ENCODE measurements at regions not wholly inside any gene's neighbourhood (a gene's known extent, or its start where the extent isn't known, plus 50 kb on each side); places are given as distances from the start of the nearest gene placed in this dataset. TPM values are rescaled to one million over a fixed set of nuclear protein-coding genes. Genes with fewer than 3 reads are reported as not detected.

DNA sequence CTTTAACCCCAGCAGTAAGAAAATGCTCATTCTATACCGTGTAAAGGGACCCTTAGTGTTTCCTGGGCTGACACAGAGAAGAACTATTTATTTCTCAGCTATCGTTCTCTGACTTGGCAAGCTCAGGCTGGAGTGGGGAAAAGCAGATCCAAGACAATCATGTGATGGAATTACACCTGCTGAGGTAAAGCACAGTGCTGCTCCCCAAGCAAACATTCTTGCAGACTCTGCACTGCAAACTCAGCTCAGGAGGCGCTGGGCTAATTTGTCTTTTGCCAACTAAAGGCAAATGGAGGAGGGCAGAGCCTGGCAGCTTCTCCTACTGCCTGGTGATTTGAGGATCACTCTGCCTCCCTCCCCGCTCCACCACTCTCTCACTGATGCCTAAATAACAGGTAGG, 57.8 kb upstream of the FUT8 start:
- DNase-seq: no peak
- H3K36me3 Mint-ChIP-seq: peaks cover 56% of the 10 kb centered on the region
- no peak overlapping the region for H3K27ac Mint-ChIP-seq
- no peaks in the 10 kb centered on the region for H3K9me3 Mint-ChIP-seq (ENCODE audit: low read depth)
- CTCF ChIA-PET: interaction anchor here (0.8 to 1.4 kb wide), 3 partner anchors 18 to 190 kb away, joined by 3 to 7 read pairs (median 3); no protein-coding TSS in a partner anchor
- no peaks in the 10 kb centered on the region for H3K27me3 Mint-ChIP-seq
- H3K4me3 Mint-ChIP-seq: no peak overlapping the region
- peaks cover 53% of the 10 kb centered on the region for H3K4me1 Mint-ChIP-seq
- no peak for ATAC-seq

DNA sequence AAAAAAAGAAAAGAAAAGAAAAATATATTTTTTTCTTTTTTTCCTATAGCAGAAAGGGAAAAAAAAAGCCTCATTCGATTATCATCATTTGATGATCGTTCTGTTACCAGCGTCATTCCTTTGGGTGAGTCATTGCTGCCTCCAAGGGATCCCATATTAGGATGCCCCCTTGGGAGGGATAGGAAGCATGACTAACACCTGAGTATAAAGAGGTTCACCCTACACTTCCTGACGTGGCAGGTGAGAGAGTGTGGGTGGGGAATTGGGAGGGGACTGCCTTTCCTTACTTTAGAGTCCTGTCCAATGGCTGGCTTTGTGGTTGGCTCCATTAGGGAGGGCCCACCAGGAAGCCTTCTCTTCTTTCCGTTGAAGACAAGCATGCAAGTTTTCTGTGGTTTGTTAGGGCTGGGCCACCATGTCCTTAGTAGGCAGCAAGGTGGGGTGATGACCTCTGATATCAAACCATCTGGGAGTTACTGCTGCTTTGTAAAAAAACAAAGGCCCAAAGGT, 56.1 kb upstream of the FUT8 start:
- H3K4me1 Mint-ChIP-seq: peaks cover 50% of the 10 kb centered on the region
- ATAC-seq (peak; percentile 47), DNase-seq (peak; percentile 55)
- H3K4me3 Mint-ChIP-seq: no peak overlapping the region
- CTCF ChIA-PET: no interaction called here
- H3K9me3 Mint-ChIP-seq (ENCODE audit: low read depth): no peaks in the 10 kb centered on the region
- H3K27ac Mint-ChIP-seq: peak overlapping the region; percentile 80
- no peaks in the 10 kb centered on the region for H3K27me3 Mint-ChIP-seq
- H3K36me3 Mint-ChIP-seq: peaks cover 58% of the 10 kb centered on the region

DNA sequence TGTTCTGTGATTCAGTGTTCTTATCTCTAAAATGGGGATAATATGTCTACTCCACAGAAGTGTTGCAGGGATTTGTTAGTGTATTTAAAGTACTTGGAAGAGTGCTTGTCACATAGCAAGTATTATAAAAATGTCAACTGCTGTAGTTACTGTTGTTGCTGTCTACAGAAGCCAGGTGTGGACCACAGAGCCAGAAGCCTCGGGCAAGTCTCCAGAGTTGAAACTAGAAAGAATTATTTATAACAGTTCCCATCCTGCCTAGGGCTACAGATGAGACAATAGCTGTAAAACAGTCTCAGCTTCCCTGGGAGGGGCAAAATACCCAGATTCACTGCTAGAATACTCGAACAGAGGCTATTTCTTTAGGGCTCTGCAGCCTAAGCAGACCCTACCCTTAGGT, 55.4 kb upstream of the FUT8 start:
- CTCF ChIA-PET: interaction anchor here (0.6 kb wide), 1 partner anchor 75 kb away, joined by 3 read pairs; no protein-coding TSS in a partner anchor
- peaks cover 45% of the 10 kb centered on the region for H3K4me1 Mint-ChIP-seq
- no peak overlapping the region for H3K4me3 Mint-ChIP-seq
- ATAC-seq: peak; percentile 13
- peaks cover 56% of the 10 kb centered on the region for H3K36me3 Mint-ChIP-seq
- H3K27ac Mint-ChIP-seq: peak overlapping the region; percentile 80
- no peaks in the 10 kb centered on the region for H3K27me3 Mint-ChIP-seq
- no peaks in the 10 kb centered on the region for H3K9me3 Mint-ChIP-seq (ENCODE audit: low read depth)
- no peak for DNase-seq

DNA sequence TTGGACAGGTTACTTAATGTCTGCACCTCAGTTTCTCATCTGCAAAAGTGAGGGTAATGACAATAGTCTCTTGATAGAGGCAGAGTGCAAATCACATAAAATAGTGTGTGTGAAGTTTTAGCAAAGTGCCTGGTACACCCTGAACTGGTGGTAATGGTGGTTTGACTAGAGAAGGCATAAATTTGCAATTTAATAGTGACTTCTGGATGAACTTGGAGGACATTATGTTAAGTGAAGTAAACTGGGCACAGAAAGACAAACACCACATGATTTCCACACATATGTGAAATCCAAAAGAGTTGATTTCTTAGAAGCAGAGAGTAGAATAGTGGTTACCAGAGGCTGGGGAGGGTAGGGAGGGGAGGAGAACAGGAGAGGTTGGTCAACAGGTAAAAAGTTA, 54.8 kb upstream of the FUT8 start:
- CTCF ChIA-PET: no interaction called here
- DNase-seq (no peak), ATAC-seq (no peak)
- Mint-ChIP-seq H3K27ac (peak overlapping the region; percentile 80), H3K4me3 (no peak overlapping the region), H3K36me3 (peaks cover 56% of the 10 kb centered on the region), H3K9me3 (ENCODE audit: low read depth) (no peaks in the 10 kb centered on the region), H3K27me3 (no peaks in the 10 kb centered on the region), H3K4me1 (peaks cover 44% of the 10 kb centered on the region)

DNA sequence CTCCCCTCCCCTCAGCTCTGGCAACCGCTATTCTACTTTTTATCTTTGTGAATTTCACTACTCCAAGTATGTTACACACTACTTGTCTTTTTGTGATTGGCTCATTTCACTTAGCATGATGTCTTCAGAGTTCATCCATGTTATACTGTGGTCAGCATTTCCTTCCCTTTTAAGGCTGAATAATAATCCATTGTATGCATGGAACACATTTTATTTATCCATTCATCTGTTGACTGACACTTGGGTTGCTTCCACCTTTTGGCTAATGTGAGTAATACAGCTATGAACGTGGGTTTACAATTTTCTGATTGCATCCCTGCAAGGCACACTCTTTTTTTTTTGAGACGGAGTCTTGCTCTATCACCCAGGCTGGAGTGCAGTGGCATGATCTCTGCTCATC, 53.0 kb upstream of the FUT8 start:
- H3K9me3 Mint-ChIP-seq (ENCODE audit: low read depth): no peaks in the 10 kb centered on the region
- H3K36me3 Mint-ChIP-seq: peaks cover 58% of the 10 kb centered on the region
- CTCF ChIA-PET: interaction anchor here (0.7 to 2.5 kb wide), 5 partner anchors 10 to 73 kb away, joined by 3 to 9 read pairs (median 4); no protein-coding TSS in a partner anchor
- H3K4me3 Mint-ChIP-seq: no peak overlapping the region
- H3K27ac Mint-ChIP-seq: peak overlapping the region; percentile 33
- H3K27me3 Mint-ChIP-seq: no peaks in the 10 kb centered on the region
- no peak for DNase-seq
- H3K4me1 Mint-ChIP-seq: peaks cover 36% of the 10 kb centered on the region
- no peak for ATAC-seq

DNA sequence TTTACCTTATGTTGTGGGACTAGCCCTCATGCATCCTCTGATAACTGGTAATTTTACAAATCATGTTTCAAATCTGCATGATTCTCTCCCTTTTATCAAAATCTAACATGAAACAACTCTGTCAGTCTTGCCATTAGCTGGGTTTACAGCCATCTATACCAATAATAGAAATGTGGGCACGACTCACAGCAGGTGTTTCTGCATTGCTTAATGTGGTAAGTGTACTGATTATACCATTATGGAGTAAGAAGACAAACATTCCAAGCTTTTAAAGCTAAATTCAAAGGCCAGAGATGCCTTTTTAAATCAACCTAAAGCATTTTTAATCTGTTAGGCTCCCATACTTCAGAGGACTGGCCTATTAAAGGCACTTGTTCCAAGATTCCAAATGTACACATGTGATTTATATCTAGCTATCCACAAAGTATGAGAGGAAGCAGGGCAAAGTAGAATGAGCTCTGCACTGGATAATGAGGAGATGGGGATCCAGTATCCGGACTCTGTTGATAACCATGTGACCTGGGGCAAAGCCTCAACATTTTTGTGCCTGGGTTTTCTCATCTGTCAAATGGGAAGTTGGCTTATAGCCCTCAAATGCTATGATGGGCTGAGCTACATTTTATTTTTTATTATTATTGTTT, 52.3 kb upstream of the FUT8 start:
- ATAC-seq: no peak
- no peak for DNase-seq
- no peak overlapping the region for H3K4me3 Mint-ChIP-seq

DNA sequence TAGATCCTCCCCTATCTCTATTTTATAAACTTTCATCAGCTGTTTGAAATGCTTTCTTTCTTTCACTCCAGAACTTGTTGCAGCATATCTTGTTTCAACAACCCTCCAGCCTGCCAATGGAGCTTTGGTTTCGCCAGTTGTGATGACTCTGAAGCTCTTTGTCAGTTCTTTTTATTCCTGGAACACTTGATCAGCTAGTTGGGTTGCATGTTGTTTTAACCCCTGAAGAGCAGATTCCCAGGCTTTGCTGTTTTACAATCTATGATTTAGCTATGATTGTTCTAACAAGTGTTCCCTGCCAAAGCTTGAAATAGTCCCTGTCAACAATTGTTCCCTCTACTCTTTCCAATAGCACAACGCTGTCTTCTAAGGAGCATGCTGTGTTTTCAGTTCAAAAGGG, 50.6 kb upstream of the FUT8 start:
- DNase-seq: no peak
- no peak overlapping the region for H3K27ac Mint-ChIP-seq
- H3K4me3 Mint-ChIP-seq: no peak overlapping the region
- H3K4me1 Mint-ChIP-seq: peaks cover 20% of the 10 kb centered on the region
- CTCF ChIA-PET: no interaction called here
- H3K9me3 Mint-ChIP-seq (ENCODE audit: low read depth): no peaks in the 10 kb centered on the region
- H3K27me3 Mint-ChIP-seq: no peaks in the 10 kb centered on the region
- no peak for ATAC-seq
- H3K36me3 Mint-ChIP-seq: peaks cover 57% of the 10 kb centered on the region

More for the DNA sequence above, 52.3 kb upstream of the FUT8 start:
- peaks cover 62% of the 10 kb centered on the region for H3K36me3 Mint-ChIP-seq
- H3K27me3 Mint-ChIP-seq: no peaks in the 10 kb centered on the region
- CTCF ChIA-PET: interaction anchor here (0.7 to 2.5 kb wide), 5 partner anchors 11 to 196 kb away, joined by 3 to 9 read pairs (median 4); no protein-coding TSS in a partner anchor
- H3K9me3 Mint-ChIP-seq (ENCODE audit: low read depth): no peaks in the 10 kb centered on the region
- no peak overlapping the region for H3K27ac Mint-ChIP-seq
- H3K4me1 Mint-ChIP-seq: peaks cover 36% of the 10 kb centered on the region

Small RNAs in the stretch of these regions (microRNA-seq; reads per million reads assigned to microRNA genes)
- not detected for gene MIR4708

Measured in activated CD8-positive, alpha-beta memory T cell treated with anti-CD3 and anti-CD28 coated beads, Interleukin-2, amount 10 ng/mL, durations not matched to agents 7 days and 5 days (primary cell).